HAP-1 (cell line): ENCODE measurements at regions not wholly inside any gene's neighbourhood (a gene's known extent, or its start where the extent isn't known, plus 50 kb on each side); places are given as distances from the start of the nearest gene placed in this dataset.

Experiments
- DNase-seq, 2 experiments: peaks; one replicate each; pipeline ENCODE4 v3.0.0-alpha.2; 2016 to 2020; ENCODE audit warnings: low spot score in 2 of 2
- H3K27me3 ChIP-seq: fragments of 250-450 bp; sonication (Bioruptor Pico); 2 replicates; pipeline ENCODE4 v1.5.1; 2020; ENCODE audit warnings: low read depth, mild to moderate bottlenecking, moderate library complexity
- H3K36me3 ChIP-seq: fragments of 250-450 bp; sonication (Bioruptor Pico); replicated peaks from 2 replicates; pipeline ENCODE4 v1.5.1; 2020; ENCODE audit warnings: mild to moderate bottlenecking
- H3K4me1 ChIP-seq: fragments of 250-450 bp; sonication (Bioruptor Pico); 2 replicates; pipeline ENCODE4 v1.5.1; 2020; ENCODE audit warnings: mild to moderate bottlenecking
- H3K4me3 ChIP-seq: fragments of 250-450 bp; sonication (Bioruptor Pico); 2 replicates; pipeline ENCODE4 v1.5.1; 2020; ENCODE audit warnings: mild to moderate bottlenecking, moderate library complexity
- H3K9me3 ChIP-seq: fragments of 250-450 bp; sonication (Bioruptor Pico); 2 replicates; pipeline ENCODE4 v1.5.1; 2020; ENCODE audit warnings: mild to moderate bottlenecking, moderate library complexity
- in situ Hi-C: fragments of 300-500 bp; cut with MboI; formaldehyde crosslinking; loops from 3 replicates; pipeline ENCODE4 v1.14.3; 2020; ENCODE audit warnings: low sequenced_read_pairs, inconsistent platforms, mixed read lengths

DNA sequence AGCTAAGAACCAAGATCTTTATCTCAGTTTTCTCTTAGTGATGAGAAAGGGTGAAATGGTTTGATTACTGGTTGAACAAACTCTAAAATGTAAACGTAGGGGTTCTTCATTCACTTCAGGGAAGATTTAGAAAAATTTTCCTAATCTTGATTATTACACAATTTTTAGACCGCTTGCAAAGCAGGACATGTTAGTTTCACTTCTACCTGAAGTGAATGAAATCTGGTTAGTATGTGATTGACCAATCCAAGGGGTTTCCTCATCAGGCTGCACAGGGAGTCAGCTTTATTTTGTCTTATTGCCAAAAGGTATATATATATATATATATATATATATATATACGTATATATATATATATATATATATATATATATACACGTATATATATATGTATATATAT, 740.4 kb downstream of the TUSC7 start:
- no peaks in the 10 kb centered on the region for H3K4me1 ChIP-seq
- DNase-seq, result no peak
- H3K9me3 ChIP-seq, result no peaks in the 10 kb centered on the region
- in situ Hi-C loops, result no loop called here
- H3K4me3 ChIP-seq, result no peak overlapping the region
- H3K27me3 ChIP-seq, result no peaks in the 10 kb centered on the region
- no peaks in the 10 kb centered on the region for H3K36me3 ChIP-seq

DNA sequence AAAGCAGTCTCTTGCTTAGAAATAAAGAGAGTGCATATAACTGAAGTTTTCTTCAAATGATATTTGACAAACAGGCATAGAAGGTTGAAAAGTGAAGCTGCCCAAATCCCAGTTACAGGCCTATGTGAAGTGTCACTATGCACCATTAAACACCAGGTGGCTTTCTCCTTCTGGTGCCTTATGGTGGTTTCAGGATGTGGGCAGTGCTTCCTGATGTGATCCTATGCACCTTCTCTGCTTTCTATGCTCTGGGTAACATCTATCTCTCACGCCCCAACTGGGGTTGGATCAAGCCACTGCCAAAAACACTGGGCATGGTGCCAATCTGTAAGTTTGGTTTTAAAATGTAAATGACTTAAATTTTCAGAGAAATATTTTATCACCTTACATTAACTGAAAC, 744.7 kb downstream of the TUSC7 start:
- H3K36me3 ChIP-seq, result no peaks in the 10 kb centered on the region
- H3K4me1 ChIP-seq, result no peaks in the 10 kb centered on the region
- H3K4me3 ChIP-seq, result no peak overlapping the region
- no peaks in the 10 kb centered on the region for H3K9me3 ChIP-seq
- in situ Hi-C loops, result no loop called here
- no peak for DNase-seq
- no peaks in the 10 kb centered on the region for H3K27me3 ChIP-seq

GRCh38 chr3:117454908-117455307, 745.3 kb downstream of the TUSC7 start:
- H3K9me3 ChIP-seq, result no peaks in the 10 kb centered on the region
- H3K27me3 ChIP-seq, result no peaks in the 10 kb centered on the region
- H3K36me3 ChIP-seq, result no peaks in the 10 kb centered on the region
- DNase-seq, result no peak
- no peak overlapping the region for H3K4me3 ChIP-seq
- no peaks in the 10 kb centered on the region for H3K4me1 ChIP-seq
- in situ Hi-C loops, result no loop called here

GRCh38 chr3:117455782-117456181, 746.2 kb downstream of the TUSC7 start:
- Histone ChIP-seq H3K4me1 (no peaks in the 10 kb centered on the region), H3K9me3 (no peaks in the 10 kb centered on the region), H3K27me3 (no peaks in the 10 kb centered on the region), H3K4me3 (no peak overlapping the region), H3K36me3 (no peaks in the 10 kb centered on the region)
- DNase-seq, result no peak
- in situ Hi-C loops, result no loop called here

DNA sequence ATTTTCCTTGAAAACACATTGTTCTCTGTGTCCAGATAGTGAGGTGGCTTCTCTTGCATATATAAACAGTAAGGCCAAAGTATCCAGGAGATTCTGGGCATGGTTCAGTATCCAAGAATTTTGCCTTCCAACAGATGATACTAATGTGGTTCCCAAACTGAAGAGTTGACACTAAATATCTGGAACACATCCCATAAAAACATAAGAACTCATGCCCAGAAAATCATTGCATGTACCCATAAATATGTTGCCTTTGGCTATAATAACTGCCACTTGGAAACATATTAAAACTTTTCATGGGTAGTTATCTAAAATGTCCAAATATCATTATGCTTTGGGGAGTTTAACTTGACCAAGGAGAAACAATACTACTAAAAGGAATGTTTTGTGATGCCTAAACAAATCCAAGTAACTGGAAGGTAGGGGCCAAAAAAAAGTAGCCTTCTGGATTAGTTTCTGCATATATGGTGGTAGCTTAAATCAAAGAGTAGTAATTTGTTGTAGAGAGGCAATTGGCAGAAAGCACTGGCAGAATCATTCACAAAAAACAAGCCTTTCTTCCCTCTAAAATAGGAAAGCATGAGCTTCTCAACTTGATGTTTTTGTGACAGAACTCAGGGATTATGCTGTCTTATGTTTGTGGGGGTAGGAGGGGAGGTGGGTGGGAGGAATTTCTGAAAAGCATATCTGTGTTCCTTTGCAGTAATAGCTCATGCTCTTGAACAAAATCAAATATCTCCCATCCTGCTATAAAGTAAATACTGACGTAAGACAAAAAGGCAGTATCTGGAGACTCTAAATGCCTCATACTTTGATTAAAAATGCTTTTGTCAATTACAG, 753.9 kb downstream of the TUSC7 start:
- no peak for DNase-seq
- Histone ChIP-seq H3K36me3 (no peaks in the 10 kb centered on the region), H3K9me3 (no peaks in the 10 kb centered on the region), H3K27me3 (no peaks in the 10 kb centered on the region; the same call in 1 of the 2 replicates), H3K4me1 (no peaks in the 10 kb centered on the region), H3K4me3 (no peak overlapping the region)
- in situ Hi-C loops, result no loop called here

DNA sequence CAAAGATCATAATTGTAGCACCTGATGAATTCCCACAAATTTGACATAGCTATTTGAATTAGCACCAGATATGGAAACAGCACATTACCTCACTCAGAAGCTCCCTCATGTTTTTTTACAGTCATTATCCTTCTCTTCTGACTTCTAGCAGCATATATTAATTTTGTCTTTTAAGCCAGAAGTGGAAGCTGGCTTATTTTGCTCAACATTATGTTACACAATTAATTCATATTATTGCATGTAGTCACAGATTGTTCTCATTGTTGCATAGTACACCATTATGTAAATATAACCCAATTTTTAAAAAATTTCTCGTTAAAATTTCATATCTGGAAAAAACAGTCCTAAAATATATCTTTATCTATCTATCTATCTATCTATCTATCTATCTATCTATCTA, 762.3 kb downstream of the TUSC7 start:
- H3K36me3 ChIP-seq, result no peaks in the 10 kb centered on the region
- H3K4me3 ChIP-seq, result no peak overlapping the region
- no peaks in the 10 kb centered on the region for H3K9me3 ChIP-seq
- H3K27me3 ChIP-seq, result peaks cover 23% of the 10 kb centered on the region
- peaks cover 13% of the 10 kb centered on the region for H3K4me1 ChIP-seq
- no peak for DNase-seq
- in situ Hi-C loops, result no loop called here

DNA sequence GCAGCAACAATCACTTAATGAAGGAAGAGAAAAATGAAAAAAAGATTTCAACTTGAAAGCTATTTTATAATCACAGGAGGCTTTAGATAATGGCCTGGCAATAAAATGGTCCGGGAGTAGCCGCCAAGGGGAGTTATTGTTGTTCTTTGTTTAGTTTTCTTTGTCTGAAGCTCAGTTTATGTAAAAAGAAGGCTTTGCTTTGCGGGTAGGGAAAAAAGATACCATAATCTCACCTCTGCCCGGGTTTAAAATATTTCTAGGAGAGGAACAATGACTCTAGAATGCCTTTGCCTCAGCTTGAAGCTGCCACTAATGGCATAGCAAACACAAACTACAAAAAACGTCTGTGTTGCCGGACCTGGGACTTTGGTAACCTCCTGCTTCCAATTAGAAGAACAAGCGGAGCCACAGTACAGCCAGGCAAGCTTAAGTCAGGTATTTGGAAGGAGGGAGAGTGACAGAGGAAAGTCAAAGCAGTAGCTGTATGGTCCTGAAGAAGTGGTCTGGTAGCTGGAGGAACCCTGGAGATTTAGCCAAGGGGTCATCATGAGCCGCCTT, 764.5 kb downstream of the TUSC7 start:
- peak; percentile 70 to 95 for DNase-seq
- Histone ChIP-seq H3K36me3 (no peaks in the 10 kb centered on the region), H3K27me3 (peaks cover 29% of the 10 kb centered on the region), H3K4me1 (peaks cover 13% of the 10 kb centered on the region), H3K4me3 (no peak overlapping the region), H3K9me3 (no peaks in the 10 kb centered on the region)
- in situ Hi-C loops, result no loop called here

DNA sequence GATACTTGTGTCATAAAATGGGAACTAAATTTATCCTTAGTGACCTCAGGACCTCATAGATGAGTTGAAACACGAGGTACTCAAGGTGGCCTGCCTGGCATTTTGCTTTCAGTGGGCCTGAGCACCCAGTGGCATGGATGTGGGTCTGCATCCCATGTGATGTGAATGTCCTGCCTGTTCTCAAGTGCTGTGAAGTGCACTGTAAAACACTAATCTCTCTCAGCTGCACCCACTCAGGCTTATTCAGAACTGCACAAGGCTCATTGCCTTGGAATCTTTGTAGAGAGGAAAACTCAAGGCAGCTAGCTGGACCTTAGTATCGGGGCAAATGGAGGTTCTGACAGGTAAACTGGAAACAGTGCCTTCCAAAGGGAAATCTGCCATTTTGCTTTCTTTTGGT, 767.0 kb downstream of the TUSC7 start:
- Histone ChIP-seq H3K9me3 (no peaks in the 10 kb centered on the region), H3K36me3 (no peaks in the 10 kb centered on the region), H3K4me1 (peaks cover 13% of the 10 kb centered on the region), H3K27me3 (peaks cover 20% of the 10 kb centered on the region), H3K4me3 (no peak overlapping the region)
- no peak for DNase-seq
- in situ Hi-C loops, result no loop called here

DNA sequence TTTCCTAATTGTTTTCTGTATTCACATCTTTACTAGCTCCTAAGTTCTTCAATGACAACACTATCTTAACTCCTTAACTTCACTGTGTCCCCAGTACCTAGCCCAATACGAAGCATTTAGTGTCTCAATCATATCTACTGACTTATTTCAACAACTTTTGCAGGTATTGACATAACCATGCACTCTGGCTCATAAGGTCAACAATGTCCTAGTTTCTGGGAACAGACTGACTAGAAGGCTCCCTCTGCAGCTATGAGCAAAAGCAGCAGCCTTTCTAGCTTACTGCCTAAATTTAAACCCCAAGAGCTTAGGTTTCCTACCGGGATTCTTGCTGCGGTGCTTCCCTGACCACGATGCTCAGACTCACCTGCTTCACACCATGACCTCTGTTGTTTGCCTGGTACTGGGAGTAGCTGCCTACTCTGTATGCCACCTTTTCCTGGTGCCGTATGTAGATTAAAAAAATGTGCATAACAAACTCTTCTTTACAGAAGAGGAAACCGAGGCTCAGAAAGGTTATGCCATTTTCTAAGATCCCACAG, 767.7 kb downstream of the TUSC7 start:
- Histone ChIP-seq H3K4me1 (peaks cover 13% of the 10 kb centered on the region), H3K9me3 (no peaks in the 10 kb centered on the region), H3K36me3 (no peaks in the 10 kb centered on the region), H3K27me3 (peaks cover 19% of the 10 kb centered on the region), H3K4me3 (no peak overlapping the region)
- DNase-seq, result no peak
- in situ Hi-C loops, result no loop called here

DNA sequence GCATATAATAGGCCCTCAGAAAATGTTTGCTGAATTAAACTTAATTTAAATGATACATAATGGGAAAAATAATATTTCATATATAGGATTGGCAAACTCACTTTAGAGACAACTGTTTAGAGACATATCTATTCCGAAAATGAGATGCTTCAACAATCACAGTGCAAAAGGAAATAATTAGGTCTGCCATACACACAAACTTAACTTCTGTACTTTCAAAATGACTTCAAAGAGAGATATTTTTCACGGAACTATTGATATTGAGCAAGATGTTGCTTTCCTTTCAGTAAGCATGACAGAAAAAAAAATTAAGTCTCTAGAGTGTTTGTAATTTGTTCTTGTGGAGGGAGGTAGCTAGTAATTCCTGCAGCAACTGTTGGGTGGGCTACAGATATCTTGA, 769.5 kb downstream of the TUSC7 start:
- H3K4me3 ChIP-seq, result no peak overlapping the region
- H3K9me3 ChIP-seq, result no peaks in the 10 kb centered on the region
- peaks cover 9% of the 10 kb centered on the region for H3K27me3 ChIP-seq
- in situ Hi-C loops, result no loop called here
- no peaks in the 10 kb centered on the region for H3K36me3 ChIP-seq
- DNase-seq, result no peak
- H3K4me1 ChIP-seq, result peaks cover 9% of the 10 kb centered on the region

DNA sequence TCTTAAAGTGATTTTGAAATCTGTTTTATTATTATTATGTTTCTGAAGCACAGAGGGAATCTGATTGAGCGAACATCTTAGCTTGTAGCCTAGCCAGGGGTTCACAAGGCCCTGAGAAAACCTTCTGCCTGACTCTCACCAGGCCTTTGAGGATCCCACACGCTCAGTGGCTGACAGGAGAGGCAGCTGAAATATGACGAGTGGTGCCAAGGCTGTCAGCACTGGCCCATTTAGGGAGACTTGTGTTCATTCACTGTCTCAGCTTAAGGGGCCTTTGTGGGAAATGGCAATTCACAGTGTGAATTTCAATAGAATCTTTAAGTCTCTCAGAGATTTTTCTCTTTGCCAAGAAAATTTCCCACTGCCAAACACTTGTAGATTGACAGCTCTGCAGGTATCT, 770.9 kb downstream of the TUSC7 start:
- no peaks in the 10 kb centered on the region for H3K36me3 ChIP-seq
- no peaks in the 10 kb centered on the region for H3K9me3 ChIP-seq
- in situ Hi-C loops, result no loop called here
- no peak for DNase-seq
- peaks cover 3% of the 10 kb centered on the region for H3K4me1 ChIP-seq
- no peak overlapping the region for H3K4me3 ChIP-seq
- H3K27me3 ChIP-seq, result peaks cover 7% of the 10 kb centered on the region

DNA sequence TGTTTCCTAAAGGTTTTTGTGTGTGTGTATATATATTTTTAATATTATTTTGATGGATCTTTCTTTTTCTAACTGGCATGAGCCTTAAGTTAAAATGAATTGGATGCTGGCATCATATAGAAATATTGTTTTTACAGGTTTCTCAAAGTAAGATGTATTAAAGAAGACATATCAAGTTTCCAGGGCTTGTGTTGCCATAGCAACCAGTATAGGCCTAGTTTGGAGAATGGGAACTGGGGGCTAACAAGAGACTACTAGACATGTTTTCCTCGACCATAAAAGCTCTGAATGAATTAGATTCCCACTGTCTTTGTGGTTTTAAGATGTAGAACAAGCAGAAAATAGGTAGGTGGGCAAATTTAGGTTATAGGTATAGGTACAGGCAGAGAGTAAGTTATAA, 771.4 kb downstream of the TUSC7 start:
- peaks cover 7% of the 10 kb centered on the region for H3K27me3 ChIP-seq
- DNase-seq, result no peak
- in situ Hi-C loops, result no loop called here

GRCh38 chr3:117483839-117484238, 774.3 kb downstream of the TUSC7 start:
- H3K27me3 ChIP-seq, result peaks cover 3% of the 10 kb centered on the region; the same call in 1 of the 2 replicates
- H3K4me3 ChIP-seq, result no peak overlapping the region
- DNase-seq, result no peak
- in situ Hi-C loops, result no loop called here
- no peaks in the 10 kb centered on the region for H3K36me3 ChIP-seq
- H3K9me3 ChIP-seq, result no peaks in the 10 kb centered on the region
- peaks cover 3% of the 10 kb centered on the region for H3K4me1 ChIP-seq

More for the DNA sequence above, 771.4 kb downstream of the TUSC7 start:
- no peaks in the 10 kb centered on the region for H3K36me3 ChIP-seq
- H3K9me3 ChIP-seq, result no peaks in the 10 kb centered on the region
- peaks cover 3% of the 10 kb centered on the region for H3K4me1 ChIP-seq
- no peak overlapping the region for H3K4me3 ChIP-seq

DNA sequence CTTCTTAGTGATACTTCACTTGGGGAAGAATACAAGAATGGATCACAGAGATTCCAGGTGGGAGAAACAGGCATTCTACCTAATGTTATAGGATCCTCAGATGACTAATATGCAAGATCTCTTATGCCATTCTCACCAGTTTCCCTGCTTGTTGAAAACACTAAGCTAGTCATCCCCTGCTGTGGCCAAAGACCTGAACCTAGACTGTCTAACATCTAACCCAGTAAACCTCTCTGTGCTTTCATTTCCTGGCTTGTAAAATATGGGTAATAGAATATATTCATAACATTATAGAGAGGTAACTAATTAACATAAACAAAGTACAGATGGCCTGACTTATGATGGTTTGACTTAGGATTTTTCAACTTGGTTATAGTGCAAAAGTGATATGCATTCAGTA, 776.3 kb downstream of the TUSC7 start:
- H3K36me3 ChIP-seq, result no peaks in the 10 kb centered on the region
- H3K4me3 ChIP-seq, result no peak overlapping the region
- H3K27me3 ChIP-seq, result peaks cover 3% of the 10 kb centered on the region; the same call in 1 of the 2 replicates
- no peak for DNase-seq
- peaks cover 3% of the 10 kb centered on the region for H3K4me1 ChIP-seq
- H3K9me3 ChIP-seq, result no peaks in the 10 kb centered on the region
- in situ Hi-C loops, result no loop called here
